ENCODE measurements at regions not wholly inside any gene's neighbourhood (a gene's known extent, or its start where the extent isn't known, plus 50 kb on each side); places are given as distances from the start of the nearest gene placed in this dataset.
"Not testable (repeated sequence)": the region's sequence is repeated elsewhere in the genome, so short reads cannot be mapped to it uniquely, and the experiment has no call there.

- not testable (repeated sequence) for DNase-seq
Measured at GRCh38 chr9:87049929-87050608, 102.8 kb upstream of the GAS1 start.

- DNase-seq, result no peak
Measured at GRCh38 chr9:87054999-87055686, 107.8 kb upstream of the GAS1 start.

- DNase-seq, result no peak
Measured at GRCh38 chr9:87059772-87060171, 112.5 kb upstream of the GAS1 start.

GRCh38 chr9:87062746-87063145 lies 115.4 kb upstream of the GAS1 start:
- no peak for DNase-seq

GRCh38 chr9:87063246-87063645 lies 115.9 kb upstream of the GAS1 start:
- no peak for DNase-seq

- no peak for DNase-seq
Measured at GRCh38 chr9:87063871-87064270, 116.6 kb upstream of the GAS1 start.

GRCh38 chr9:87064311-87064710 lies 117.0 kb upstream of the GAS1 start:
- DNase-seq, result no peak

GRCh38 chr9:87065981-87066380 lies 118.7 kb upstream of the GAS1 start:
- DNase-seq, result no peak

GRCh38 chr9:87067426-87067825 lies 120.1 kb upstream of the GAS1 start:
- no peak for DNase-seq

- DNase-seq, result no peak
Measured at GRCh38 chr9:87068177-87068840, 121.0 kb upstream of the GAS1 start.

GRCh38 chr9:87069690-87070089 lies 122.4 kb upstream of the GAS1 start:
- DNase-seq, result no peak

GRCh38 chr9:87070336-87070735 lies 123.0 kb upstream of the GAS1 start:
- no peak for DNase-seq

GRCh38 chr9:87071473-87071872 lies 124.2 kb upstream of the GAS1 start:
- DNase-seq, result no peak

- no peak for DNase-seq
Measured at GRCh38 chr9:87073692-87074091, 126.4 kb upstream of the GAS1 start.

GRCh38 chr9:87075537-87075936 lies 128.2 kb upstream of the GAS1 start:
- DNase-seq, result no peak

GRCh38 chr9:87076825-87077224 lies 129.5 kb upstream of the GAS1 start:
- DNase-seq, result no peak

GRCh38 chr9:87077986-87078385 lies 130.7 kb upstream of the GAS1 start:
- no peak for DNase-seq

- no peak for DNase-seq
Measured at GRCh38 chr9:87080512-87081264, 133.4 kb upstream of the GAS1 start.

GRCh38 chr9:87081503-87081902 lies 134.2 kb upstream of the GAS1 start:
- no peak for DNase-seq

- DNase-seq, result no peak
Measured at GRCh38 chr9:87083986-87084385, 136.7 kb upstream of the GAS1 start.

- DNase-seq, result no peak
Measured at GRCh38 chr9:87084407-87084806, 137.1 kb upstream of the GAS1 start.

GRCh38 chr9:87085073-87085472 lies 137.8 kb upstream of the GAS1 start:
- DNase-seq, result no peak

- no peak for DNase-seq
Measured at GRCh38 chr9:87085521-87085920, 138.2 kb upstream of the GAS1 start.

Measured in inflammatory macrophage (primary cell).